GM18520 (cell line): ENCODE measurements at regions not wholly inside any gene's neighbourhood (a gene's known extent, or its start where the extent isn't known, plus 50 kb on each side); places are given as distances from the start of the nearest gene placed in this dataset.
"Not testable (repeated sequence)": the region's sequence is repeated elsewhere in the genome, so short reads cannot be mapped to it uniquely, and the experiment has no call there.

ENCODE experiments used
- ATAC-seq: cut with Tn5 transposase; IDR thresholded peaks from one replicate; pipeline ENCODE4 v1.9.1; 2021; ENCODE audit not compliant: unreplicated experiment

DNA sequence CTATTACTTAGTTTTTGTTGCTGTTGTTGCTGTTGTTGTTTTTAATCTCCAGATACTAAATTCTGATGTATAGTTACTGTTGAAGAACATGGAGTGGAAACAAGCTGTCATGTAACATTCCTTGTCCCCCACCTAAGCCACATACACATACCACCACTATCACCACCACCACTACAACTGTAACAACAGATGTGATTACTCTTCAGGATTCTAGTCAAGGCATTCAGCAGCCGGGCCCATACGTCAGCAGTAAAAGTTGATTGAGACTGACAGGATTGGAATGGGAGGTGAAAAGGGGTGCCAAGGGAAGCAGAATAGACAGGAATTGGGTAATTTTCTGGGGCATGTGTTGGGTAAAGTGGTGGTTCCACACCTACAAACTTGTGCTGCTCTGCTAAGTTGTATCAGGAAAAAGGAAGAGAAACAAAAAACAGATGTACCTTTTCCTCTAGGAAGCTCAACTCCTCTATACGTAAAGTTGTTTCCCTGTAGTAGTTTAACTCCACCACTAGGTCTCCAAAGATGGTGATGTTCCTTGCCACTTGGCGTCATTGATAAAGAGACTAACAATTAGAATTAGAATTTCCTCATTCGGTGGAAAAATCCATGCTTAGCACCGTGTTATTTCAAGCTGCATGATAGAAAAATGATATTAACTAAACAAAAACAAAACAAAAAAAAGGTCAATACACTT is 138.6 kb downstream of the ARRDC3 start:
- no peak for ATAC-seq

- no peak for ATAC-seq
These were observed 139.3 kb downstream of the ARRDC3 start for GRCh38 chr5:91243852-91244251.

GRCh38 chr5:91243286-91243685 is 139.8 kb downstream of the ARRDC3 start:
- ATAC-seq: no peak

DNA sequence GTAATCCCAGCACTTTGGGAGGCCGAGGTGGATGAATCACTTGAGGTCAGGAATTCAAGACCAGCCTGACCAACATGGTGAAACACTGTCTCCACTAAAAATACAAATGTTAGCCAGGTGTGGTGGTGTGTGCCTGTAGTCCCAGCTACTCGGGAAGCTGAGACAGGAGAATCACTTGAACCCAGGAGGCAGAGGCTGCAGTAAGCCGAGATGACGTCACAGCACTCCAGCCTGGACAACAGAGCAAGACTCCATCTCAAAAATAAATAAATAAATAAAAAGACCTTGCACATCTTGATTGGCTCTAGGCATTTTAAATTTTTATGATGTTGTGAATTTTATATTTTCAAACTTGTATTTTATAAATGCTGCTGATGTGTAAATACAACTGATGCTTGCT is 141.7 kb downstream of the ARRDC3 start:
- not testable (repeated sequence) for ATAC-seq

DNA sequence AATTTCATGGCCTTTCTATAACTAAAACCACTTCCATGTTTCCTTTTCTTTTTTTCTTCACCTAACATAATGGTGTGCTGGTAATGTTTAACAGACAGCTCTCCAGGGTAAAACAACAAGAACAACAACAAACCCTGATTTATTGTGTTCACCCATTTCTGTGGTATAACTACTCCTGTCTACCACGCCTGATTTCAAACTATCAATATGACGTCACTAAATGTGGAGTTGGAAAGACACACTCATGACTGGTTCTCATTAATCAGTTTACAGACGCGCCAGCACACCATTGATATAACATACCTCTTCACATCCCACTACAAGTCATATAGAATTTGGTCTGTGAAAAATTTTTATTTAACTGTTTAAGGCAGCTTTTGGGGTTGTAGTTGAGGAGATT is 142.9 kb downstream of the ARRDC3 start:
- no peak for ATAC-seq

DNA sequence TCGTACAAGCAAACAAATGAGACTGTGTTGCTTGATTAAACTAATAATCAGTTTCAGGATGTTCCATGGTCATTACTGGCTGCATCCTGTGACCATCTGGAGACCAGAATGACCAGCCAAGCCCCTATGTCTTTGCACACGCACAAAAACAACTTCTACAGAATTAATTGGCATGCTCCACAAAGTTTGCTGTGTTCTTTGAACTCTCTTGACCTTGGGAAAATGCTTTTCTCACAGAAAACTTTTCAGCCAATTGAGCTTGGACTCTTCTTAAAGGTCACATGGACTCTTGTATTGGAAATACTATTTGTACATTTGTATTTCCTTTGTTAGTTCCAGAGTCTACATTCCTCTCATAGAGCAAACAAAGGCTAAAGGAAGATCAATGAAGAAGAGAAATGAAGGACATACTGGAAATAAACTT is 147.8 kb downstream of the ARRDC3 start:
- no peak for ATAC-seq

- no peak for ATAC-seq
These were observed 150.6 kb downstream of the ARRDC3 start for GRCh38 chr5:91232523-91232922.

GRCh38 chr5:91229031-91229727 is 153.9 kb downstream of the ARRDC3 start:
- no peak for ATAC-seq

DNA sequence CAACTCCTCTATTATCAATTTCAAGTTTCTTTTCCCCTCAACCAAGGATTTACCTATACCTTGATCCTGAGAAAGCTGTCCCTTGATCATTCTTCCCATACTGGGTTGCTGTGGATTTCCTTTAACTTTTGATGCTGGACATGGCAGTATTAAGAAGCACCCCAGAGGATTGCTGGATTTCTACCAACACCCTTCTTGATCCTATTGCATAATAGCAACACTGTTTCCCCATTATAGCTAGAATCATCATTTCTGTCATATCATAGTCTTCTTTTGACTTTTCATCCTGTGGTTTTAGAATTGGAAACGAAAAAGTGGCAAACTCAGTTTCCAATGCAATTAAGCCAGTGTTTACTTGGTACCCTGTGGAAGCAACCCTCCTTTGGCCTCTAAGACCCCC is 154.9 kb downstream of the ARRDC3 start:
- no peak for ATAC-seq

DNA sequence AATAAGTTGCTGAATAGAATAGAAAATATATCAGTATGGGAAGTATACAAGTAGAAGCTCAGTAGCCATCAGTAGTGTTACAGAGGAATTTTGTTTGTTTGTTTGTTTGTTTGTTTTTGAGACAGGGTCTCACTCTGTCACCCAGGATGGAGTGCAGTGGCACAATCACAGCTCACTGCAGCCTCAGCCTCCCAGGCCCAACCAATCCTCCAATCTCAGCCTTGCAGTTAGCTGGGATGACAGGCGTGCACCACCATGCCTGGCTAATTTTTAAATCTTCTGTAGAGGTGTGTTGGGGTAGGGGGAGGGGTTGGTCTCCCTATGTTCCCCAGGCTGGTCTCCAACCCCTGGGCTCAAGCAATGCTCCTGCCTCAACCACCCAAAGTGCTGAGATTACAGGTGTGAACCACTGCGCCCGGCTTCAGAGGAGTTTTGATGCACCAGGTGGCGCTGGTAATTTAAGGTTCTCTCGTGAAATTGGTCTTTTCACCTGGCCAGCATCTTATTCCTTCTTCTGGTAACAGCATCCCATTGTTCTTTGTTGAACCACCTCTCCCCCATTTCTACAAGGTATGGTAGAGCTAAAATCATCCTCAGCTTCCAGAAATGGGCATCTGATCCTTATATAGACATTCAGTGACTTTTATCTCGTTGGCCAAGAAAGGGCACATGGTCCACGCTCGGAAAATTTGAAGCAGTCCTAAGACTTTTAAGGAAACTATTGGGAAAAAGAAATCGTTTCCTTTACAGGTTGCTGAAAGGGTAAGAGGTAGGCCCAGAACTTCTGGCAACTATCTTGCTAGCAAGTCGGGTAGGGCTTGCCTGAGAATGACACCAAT is 157.1 kb downstream of the ARRDC3 start:
- ATAC-seq: no peak

- no peak for ATAC-seq
These were observed 158.1 kb downstream of the ARRDC3 start for GRCh38 chr5:91224969-91225368.

DNA sequence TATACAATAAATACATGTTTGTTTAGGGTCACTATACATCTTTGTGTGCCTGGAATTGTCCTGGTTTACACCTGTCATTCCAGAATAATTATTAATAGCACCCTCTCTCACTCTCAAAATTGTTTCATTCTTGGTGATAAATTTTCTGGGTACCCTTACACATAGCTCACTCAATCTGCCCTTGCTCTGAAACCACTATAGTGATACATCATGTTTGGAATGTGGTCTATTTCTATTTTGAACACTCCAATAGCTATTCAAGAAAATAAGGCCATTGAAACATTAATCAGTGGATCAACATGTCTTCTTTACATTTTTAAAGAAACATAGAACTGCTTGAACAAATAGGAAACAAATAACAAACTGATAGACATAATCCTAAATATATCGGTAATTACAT is 158.7 kb downstream of the ARRDC3 start:
- ATAC-seq: no peak

DNA sequence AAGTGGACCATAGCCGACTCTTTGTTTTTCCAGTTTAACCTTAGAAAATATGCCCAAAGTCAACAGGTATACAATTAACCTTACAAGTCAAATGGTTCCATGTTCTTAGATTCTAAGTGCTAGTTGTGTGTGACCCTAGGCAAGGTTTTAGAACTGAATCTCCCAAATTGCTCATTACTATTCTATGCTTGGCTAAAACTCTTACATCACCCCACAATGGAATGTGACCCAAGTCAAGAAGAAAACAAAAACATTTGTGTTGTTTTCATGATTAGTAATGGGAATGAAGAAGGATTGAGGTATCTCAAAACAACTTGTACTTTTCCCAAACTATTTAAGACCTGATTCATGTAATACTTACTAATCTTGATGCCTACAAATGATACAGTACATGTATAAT is 159.2 kb downstream of the ARRDC3 start:
- no peak for ATAC-seq

- no peak for ATAC-seq
These were observed 160.6 kb downstream of the ARRDC3 start for GRCh38 chr5:91222482-91222881.

DNA sequence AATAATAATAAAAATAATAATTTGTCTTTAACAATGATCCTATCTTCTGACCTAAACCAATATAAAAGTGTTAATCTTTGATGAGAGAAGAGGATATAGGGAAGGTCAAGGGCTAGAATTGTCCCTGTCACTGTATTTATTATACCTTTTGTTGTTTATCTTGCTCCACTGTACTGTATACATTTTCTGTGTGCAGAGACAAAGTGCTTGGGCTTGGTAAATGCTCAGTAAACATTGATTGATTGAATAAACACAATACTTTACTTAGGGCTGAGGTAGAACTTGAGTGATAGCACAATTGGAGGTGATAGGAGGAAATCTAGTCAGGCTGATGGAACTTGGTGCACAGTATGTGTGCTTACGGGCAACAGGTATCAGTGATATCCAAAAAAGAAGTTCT is 161.2 kb downstream of the ARRDC3 start:
- no peak for ATAC-seq

DNA sequence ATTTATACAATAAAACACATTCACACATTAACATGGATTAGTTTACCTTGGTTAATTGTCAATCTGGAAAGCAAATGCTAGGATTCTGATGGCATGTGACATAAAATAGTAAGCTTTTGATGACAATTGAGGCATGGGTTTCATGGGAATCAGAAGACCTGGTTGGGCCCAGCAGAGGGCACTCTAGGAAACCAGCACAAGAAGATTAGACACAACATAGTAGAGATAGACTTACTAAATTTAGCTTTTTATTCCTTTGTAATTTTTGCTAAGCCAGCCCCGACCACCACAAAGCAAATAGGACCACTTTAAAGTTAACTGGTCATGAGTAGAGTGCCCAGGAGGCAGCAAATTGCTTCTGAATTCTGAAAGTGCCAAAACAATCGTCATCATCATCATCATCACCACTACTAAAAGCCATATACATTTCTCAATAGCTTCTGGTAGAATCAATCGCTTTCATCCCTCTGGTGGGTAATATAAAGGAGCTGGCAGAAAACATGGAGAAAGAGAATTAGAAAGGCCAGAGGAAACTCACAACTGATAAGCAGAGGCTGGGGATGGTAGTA is 163.2 kb downstream of the ARRDC3 start:
- ATAC-seq: no peak

- ATAC-seq: no peak
These were observed 163.9 kb downstream of the ARRDC3 start for GRCh38 chr5:91219091-91219802.

DNA sequence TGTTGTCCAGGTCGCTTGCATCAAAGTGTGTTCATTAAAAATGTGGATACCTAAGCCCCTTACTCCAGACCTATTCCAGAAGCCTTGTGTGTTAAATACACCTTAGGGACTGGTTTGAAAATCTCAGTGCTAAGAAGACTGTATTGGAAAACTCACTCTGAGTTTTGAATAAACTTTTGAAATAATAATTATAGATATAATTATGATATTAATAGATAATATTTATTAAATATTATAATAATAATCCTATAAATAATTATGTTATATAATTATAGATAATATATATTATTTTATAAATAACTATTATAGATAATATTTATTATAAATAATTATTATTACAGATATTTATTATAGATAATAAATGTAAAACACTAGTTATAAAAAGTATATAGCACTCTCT is 165.3 kb downstream of the ARRDC3 start:
- ATAC-seq: no peak

- no peak for ATAC-seq
These were observed 168.5 kb downstream of the ARRDC3 start for GRCh38 chr5:91214571-91214970.
